Chondrocyte (in vitro differentiated cells): ENCODE measurements at regions not wholly inside any gene's neighbourhood (a gene's known extent, or its start where the extent isn't known, plus 50 kb on each side); places are given as distances from the start of the nearest gene placed in this dataset.

ENCODE experiments used
- DNase-seq: peaks from one replicate; pipeline ENCODE4 v3.0.0; 2021; ENCODE audit warnings: mixed read lengths, low spot score
- H3K27ac Mint-ChIP-seq: one replicate; pipeline ENCODE4 v1.8.0; 2021; ENCODE audit warnings: mild to moderate bottlenecking, moderate library complexity, mixed read lengths; ENCODE audit not compliant: unreplicated experiment
- H3K27me3 Mint-ChIP-seq: 2 replicates; pipeline ENCODE4 v1.8.0; 2021; ENCODE audit warnings: low read depth, mixed read lengths
- H3K36me3 Mint-ChIP-seq: 2 replicates; pipeline ENCODE4 v1.8.0; 2021; ENCODE audit warnings: low read depth, mixed read lengths
- H3K4me1 Mint-ChIP-seq: 2 replicates; pipeline ENCODE4 v1.8.0; 2021; ENCODE audit warnings: low read depth, mild to moderate bottlenecking, mixed read lengths
- H3K4me3 Mint-ChIP-seq: one replicate; pipeline ENCODE4 v1.8.0; 2021; ENCODE audit warnings: mild to moderate bottlenecking, moderate library complexity, mixed read lengths; ENCODE audit not compliant: unreplicated experiment
- H3K9me3 Mint-ChIP-seq: 2 replicates; pipeline ENCODE4 v1.8.0; 2021; ENCODE audit warnings: low read depth, mixed read lengths
- TF ChIP-seq, protein P1 (sequence below): fragments of 200-600 bp; sonication (generic); IDR thresholded peaks from 2 replicates; pipeline ENCODE4 v1.5.0; 2021; ENCODE audit warnings: antibody characterized with exemption, mild to moderate bottlenecking, moderate library complexity

- H3K4me3 Mint-ChIP-seq: no peak overlapping the region
Measured at GRCh38 chr5:4676934-4677333, 463.2 kb upstream of the ADAMTS16 start.

GRCh38 chr5:4684946-4685345, 455.2 kb upstream of the ADAMTS16 start:
- DNase-seq: no peak
- no peaks in the 10 kb centered on the region for H3K4me1 Mint-ChIP-seq
- peaks cover 1% of the 10 kb centered on the region for H3K36me3 Mint-ChIP-seq
- peaks cover 21% of the 10 kb centered on the region for H3K9me3 Mint-ChIP-seq
- H3K4me3 Mint-ChIP-seq: no peak overlapping the region
- no peak overlapping the region for H3K27ac Mint-ChIP-seq
- H3K27me3 Mint-ChIP-seq: no peaks in the 10 kb centered on the region
- TF ChIP-seq, protein P1, sequence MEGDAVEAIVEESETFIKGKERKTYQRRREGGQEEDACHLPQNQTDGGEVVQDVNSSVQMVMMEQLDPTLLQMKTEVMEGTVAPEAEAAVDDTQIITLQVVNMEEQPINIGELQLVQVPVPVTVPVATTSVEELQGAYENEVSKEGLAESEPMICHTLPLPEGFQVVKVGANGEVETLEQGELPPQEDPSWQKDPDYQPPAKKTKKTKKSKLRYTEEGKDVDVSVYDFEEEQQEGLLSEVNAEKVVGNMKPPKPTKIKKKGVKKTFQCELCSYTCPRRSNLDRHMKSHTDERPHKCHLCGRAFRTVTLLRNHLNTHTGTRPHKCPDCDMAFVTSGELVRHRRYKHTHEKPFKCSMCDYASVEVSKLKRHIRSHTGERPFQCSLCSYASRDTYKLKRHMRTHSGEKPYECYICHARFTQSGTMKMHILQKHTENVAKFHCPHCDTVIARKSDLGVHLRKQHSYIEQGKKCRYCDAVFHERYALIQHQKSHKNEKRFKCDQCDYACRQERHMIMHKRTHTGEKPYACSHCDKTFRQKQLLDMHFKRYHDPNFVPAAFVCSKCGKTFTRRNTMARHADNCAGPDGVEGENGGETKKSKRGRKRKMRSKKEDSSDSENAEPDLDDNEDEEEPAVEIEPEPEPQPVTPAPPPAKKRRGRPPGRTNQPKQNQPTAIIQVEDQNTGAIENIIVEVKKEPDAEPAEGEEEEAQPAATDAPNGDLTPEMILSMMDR: no peak

More at GRCh38 chr5:4676934-4677333, 463.2 kb upstream of the ADAMTS16 start:
- H3K27me3 Mint-ChIP-seq: no peaks in the 10 kb centered on the region
- TF ChIP-seq, protein P1: no peak
- H3K4me1 Mint-ChIP-seq: peaks cover 25% of the 10 kb centered on the region
- peaks cover 1% of the 10 kb centered on the region for H3K36me3 Mint-ChIP-seq
- H3K9me3 Mint-ChIP-seq: peaks cover 9% of the 10 kb centered on the region
- DNase-seq: no peak
- H3K27ac Mint-ChIP-seq: no peak overlapping the region

- no peak for DNase-seq
- TF ChIP-seq, protein P1: no peak
- Mint-ChIP-seq H3K27me3 (peaks cover 4% of the 10 kb centered on the region), H3K36me3 (no peaks in the 10 kb centered on the region), H3K4me1 (peaks cover 4% of the 10 kb centered on the region), H3K9me3 (no peaks in the 10 kb centered on the region), H3K4me3 (no peak overlapping the region), H3K27ac (no peak overlapping the region)
Measured at GRCh38 chr5:4698596-4698995, 441.5 kb upstream of the ADAMTS16 start.

DNA sequence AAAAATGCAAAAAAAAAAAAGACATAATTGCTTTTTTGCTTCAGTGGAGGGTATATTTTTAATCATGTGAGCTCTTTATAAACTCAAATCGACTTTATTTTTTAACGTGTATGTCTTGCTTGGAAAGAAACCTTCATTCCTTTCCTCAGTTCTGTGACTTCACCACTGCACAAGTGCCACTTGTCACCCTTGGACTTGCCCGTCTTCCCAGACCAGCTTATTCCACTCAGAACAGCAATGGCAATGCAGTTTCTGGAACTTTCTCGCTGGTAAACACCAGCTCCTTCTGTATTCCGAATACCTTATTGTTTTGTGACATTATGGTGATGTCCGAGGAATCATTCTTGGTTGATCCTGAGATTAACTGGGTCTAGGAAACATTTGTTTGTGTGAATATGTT, 440.5 kb upstream of the ADAMTS16 start:
- Mint-ChIP-seq H3K27ac (no peak overlapping the region), H3K27me3 (peaks cover 4% of the 10 kb centered on the region), H3K4me3 (no peak overlapping the region), H3K4me1 (peaks cover 4% of the 10 kb centered on the region), H3K36me3 (no peaks in the 10 kb centered on the region), H3K9me3 (no peaks in the 10 kb centered on the region)
- no peak for DNase-seq
- TF ChIP-seq, protein P1: no peak

DNA sequence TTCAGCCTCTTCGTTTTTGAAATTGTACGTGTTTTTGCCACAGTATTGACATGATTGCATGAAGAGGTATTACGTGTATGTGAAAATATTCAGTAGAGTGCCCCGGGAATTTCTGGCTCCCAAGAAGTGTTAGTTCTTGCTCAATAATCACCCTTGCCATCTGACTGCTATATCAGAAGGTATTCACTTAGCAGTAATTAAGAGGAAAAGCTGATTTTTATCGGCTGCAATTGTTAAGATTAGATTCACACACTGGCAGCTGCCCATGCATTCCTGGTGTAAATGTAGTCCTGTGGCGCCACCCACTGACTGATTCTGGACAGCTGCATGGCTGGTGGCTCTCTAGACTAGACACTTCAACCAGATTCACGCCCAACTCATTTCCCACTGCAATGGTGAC, 440.1 kb upstream of the ADAMTS16 start:
- no peak for DNase-seq
- TF ChIP-seq, protein P1: peak; percentile 93
- no peaks in the 10 kb centered on the region for H3K36me3 Mint-ChIP-seq
- H3K9me3 Mint-ChIP-seq: no peaks in the 10 kb centered on the region
- peaks cover 4% of the 10 kb centered on the region for H3K4me1 Mint-ChIP-seq
- H3K27me3 Mint-ChIP-seq: peaks cover 4% of the 10 kb centered on the region
- H3K27ac Mint-ChIP-seq: peak overlapping the region; percentile 41
- H3K4me3 Mint-ChIP-seq: no peak overlapping the region
